Fibroblast of skin of scalp (primary cell): ENCODE measurements at regions not wholly inside any gene's neighbourhood (a gene's known extent, or its start where the extent isn't known, plus 50 kb on each side); places are given as distances from the start of the nearest gene placed in this dataset.
"Not testable (repeated sequence)": the region's sequence is repeated elsewhere in the genome, so short reads cannot be mapped to it uniquely, and the experiment has no call there.

Experiments
- DNase-seq: peaks from one replicate; pipeline ENCODE4 v3.0.0-alpha.2; 2013

- DNase-seq, result peak; percentile 59
These were observed 202.0 kb downstream of the ARL4A start for GRCh38 chr7:12889391-12889790.

DNA sequence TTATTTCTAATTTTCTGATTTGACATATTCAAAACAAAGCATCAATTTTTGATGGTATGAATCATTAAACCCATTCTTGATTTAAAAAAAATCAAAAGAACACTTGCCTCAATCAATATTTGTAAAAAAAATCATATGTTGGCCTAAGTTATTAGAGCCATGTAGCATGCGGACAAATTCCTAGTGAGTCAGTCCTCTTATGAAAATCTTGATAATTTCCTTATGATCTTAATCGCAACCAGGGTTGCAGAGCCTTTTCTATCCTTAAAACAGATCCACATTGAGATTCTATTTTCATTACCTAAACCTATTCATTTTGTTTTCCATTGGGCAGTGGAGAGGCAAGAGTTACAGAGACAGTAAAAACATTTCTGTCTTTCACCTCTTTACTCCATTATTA lies 203.2 kb downstream of the ARL4A start:
- peak; percentile 29 for DNase-seq

DNA sequence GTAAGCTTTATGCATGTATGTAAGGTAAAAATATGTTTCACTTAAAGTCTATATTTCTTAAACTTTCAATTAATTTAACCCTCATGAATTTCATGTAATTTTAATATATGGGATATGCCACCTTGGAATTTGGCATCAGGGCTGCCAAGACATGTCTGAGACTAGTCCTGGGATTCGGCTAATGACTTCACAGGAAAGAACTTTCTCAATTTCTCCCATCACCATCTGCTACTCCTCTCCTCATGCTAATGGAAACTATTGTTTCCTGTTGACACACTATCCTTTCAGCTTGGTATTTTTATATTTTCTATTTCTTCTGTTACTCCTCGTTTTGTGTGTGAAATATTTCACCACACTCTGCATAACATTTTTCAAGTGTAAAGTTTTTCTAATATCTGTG lies 205.9 kb downstream of the ARL4A start:
- no peak for DNase-seq

DNA sequence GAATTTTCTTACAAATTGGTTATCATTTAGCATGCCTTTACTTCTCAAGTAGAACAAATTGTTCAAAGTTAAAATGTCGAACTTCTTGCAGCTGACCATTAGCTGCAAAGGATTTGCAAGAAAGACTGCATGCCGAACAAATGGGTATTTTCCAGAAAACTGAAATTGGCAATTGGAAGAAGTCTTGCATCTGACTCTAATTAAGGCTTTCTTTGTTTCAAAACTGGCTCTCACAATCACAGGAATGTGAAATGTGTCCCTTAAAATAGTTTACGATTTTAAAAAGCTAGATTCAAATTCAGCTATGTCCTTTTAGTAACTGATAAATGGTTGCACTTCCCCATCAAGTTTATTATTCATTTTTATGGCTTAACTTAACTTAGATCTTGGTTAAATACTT lies 207.9 kb downstream of the ARL4A start:
- DNase-seq, result peak; percentile 12

DNA sequence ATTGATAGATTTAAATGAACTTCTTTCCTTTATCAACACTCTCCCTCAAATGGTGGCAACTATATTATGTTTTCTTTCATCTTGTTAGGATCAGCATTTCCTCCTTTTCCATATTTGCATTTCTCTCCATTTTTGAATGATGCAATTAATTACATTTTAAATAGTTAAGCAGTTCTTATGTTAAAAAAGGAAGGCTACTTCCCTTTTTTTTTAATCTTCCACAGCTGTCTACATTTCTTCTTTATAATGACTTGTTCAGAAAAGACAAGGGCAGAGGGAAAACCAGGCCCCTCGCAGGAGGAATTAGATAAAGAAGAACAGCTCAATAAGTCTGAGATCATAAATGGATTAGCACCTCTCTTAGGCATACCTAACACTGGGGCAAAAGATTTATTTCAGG lies 208.9 kb downstream of the ARL4A start:
- no peak for DNase-seq

GRCh38 chr7:12898004-12898403 lies 210.6 kb downstream of the ARL4A start:
- no peak for DNase-seq

- DNase-seq, result no peak
These were observed 211.2 kb downstream of the ARL4A start for GRCh38 chr7:12898620-12899019.

GRCh38 chr7:12905671-12906070 lies 218.2 kb downstream of the ARL4A start:
- no peak for DNase-seq

DNA sequence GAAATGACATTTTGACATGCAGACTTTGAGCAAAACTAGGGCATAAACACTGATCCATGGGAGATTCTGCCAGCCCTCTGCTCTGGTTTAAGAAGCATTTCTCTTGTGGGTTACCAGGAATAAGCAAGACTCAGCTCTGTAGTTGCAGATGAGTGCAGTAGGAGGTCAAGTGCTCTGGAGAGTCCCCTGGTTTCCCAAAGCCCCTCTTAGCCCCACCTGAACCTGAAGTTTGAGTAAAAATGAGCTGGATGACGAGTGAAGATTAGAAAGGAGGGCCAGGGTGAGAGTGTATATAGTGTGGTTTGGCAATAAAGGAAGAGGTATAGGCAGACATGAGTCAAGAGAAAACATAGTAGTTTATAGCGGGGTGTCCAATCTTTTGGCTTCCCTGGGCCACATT lies 220.3 kb downstream of the ARL4A start:
- DNase-seq, result no peak

DNA sequence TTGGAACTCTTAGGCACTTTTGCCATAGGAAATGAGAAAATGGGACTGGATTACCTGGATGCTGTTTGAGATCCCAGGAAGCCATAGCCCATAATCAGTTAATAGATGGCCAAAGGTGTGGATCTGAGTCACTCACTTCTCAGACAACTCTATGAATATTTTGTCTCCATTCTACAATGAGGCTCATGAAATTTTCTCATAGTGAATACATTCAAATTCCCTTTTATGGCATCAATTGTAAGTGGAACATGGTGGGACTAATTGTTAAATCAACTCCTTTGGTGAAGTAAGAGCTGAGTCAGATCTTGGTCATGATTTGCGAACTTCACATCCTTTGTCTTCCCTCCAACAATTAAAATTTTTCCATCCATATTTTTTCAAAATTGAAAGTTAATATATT lies 222.1 kb downstream of the ARL4A start:
- DNase-seq, result no peak

GRCh38 chr7:12911053-12911452 lies 223.6 kb downstream of the ARL4A start:
- no peak for DNase-seq

DNA sequence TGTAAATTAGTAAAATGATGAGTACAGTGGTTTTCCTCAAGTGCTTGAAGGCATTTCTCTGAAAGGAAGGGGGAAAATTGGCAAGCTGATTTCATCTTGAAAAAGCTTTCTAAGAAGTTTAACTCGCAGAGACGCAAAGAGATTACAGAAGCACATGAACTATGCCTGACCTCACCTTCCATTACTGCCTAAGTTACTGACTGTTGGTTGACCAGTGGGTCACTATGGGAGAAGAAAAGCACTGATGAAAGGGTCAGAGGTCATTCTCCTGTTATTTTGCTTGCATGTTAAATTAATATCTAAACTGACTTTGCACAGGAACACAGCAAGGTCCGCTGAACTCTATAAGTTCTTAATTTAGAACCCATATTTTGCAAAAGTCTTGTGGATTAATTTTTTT lies 225.6 kb downstream of the ARL4A start:
- DNase-seq, result no peak

GRCh38 chr7:12917801-12918200 lies 230.4 kb downstream of the ARL4A start:
- no peak for DNase-seq

GRCh38 chr7:12921751-12922345 lies 234.4 kb downstream of the ARL4A start:
- DNase-seq, result no peak

DNA sequence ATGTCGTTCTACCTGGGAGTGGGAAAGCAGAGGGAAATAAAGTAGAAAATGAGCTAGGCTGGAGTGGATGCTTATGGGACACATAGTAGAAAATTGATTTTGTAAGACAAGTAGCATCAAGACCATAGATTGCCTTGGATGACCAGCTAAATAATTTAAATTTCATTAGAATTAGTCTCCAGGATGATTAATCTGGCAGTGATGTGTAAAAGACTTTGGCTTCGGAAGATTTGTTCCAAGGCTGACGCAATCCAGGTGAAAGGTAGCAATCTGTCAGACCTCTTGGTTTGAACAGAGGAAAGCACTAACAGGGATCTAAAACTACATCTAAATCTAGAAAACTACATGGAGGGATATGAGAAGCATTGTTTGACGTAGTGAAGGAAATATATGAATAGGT lies 236.5 kb downstream of the ARL4A start:
- no peak for DNase-seq

DNA sequence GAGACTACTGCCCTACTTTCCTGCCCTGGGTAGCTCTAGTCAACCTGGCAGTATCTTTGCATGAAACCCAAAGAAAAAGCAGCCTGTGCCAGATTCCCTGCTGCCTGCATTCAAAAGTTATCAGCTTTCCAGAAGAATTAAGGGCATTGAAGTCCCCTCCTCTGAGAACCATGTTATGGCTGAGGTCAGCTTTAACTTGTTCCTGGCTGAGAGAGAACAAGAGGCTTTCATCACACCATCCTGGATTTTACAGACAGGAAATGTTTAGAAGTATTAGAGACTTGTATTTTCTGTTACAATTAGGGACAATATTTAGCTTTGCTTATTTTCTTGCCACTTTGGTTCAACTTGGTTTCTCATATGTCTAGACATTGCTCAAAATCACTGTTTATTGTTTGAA lies 238.8 kb downstream of the ARL4A start:
- DNase-seq, result no peak

DNA sequence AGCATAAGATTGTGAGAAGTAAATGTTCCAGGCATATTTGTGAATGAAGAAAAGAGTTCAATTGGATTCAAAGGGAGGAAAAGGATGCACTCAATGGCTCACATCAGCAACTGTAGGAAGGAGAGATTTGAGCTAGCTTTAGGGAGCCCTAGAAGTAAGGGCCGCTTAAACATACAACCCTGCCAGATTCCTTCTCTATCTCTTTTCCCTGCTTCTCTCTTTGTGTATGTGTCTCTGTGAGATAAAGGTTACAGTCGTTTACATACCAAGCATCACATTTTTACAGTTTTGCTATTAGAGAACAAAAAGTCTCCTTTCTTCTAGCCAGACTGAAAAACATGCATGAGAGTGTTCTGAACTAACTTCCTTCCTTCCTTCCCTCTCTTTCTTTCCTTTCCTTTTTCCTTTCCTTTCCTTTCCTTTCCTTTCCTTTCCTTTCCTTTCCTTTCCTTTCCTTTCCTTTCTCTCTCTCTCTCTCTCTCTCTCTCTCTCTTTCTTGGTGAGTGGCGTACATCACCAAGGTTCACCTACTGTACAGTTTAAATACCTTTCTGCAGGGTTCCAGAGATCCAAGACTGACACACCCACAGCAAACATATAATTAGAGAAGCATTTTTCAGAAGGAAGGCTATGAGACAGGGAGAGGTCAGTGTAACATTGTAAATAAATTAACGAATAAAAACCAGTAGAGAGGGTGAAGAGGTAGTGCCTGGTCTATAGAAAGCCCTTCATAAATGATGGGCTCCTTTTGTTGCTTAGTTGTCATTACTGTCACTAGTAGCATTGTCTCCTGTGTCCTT lies 240.4 kb downstream of the ARL4A start:
- DNase-seq, result no peak

DNA sequence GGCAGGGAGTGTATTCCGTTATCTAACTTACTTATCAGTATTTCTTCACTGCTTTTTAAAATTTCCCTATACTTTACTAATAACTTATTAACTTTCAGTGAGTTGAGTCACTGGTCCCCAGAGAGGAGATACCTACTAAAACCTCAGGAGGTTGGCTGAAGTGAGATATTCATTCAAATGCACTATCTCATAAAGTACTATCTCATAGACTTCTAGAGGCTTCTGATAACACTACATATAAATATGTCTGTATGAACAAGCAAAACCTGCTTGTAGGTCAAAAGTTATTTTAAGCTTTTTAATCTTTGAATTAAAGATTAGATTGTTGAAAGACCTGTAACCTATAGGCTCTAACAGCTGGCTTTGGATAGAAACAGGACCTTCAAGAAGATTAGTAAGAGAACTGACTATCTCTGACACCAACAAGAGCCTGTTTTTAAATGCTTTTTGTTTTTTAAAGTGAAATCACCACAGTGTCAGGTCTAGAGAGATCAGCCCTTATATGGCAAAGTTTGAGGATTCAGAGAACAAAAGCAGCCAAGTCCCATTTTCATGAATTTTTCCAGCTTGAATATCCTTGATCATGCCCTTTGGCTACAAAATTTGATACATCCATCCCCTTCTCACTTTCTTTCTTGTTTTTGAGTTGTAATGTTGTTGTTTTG lies 242.2 kb downstream of the ARL4A start:
- DNase-seq, result no peak

GRCh38 chr7:12930534-12930933 lies 243.1 kb downstream of the ARL4A start:
- no peak for DNase-seq

- DNase-seq, result not testable (repeated sequence)
These were observed 244.0 kb downstream of the ARL4A start for GRCh38 chr7:12931465-12931864.

- DNase-seq, result no peak
These were observed 252.3 kb downstream of the ARL4A start for GRCh38 chr7:12939694-12940093.

GRCh38 chr7:12941512-12941911 lies 254.1 kb downstream of the ARL4A start:
- DNase-seq, result no peak

GRCh38 chr7:12942609-12943008 lies 255.2 kb downstream of the ARL4A start:
- no peak for DNase-seq

GRCh38 chr7:12943781-12944180 lies 256.3 kb downstream of the ARL4A start:
- no peak for DNase-seq
